ENCODE measurements at regions not wholly inside any gene's neighbourhood (a gene's known extent, or its start where the extent isn't known, plus 50 kb on each side); places are given as distances from the start of the nearest gene placed in this dataset.

DNA sequence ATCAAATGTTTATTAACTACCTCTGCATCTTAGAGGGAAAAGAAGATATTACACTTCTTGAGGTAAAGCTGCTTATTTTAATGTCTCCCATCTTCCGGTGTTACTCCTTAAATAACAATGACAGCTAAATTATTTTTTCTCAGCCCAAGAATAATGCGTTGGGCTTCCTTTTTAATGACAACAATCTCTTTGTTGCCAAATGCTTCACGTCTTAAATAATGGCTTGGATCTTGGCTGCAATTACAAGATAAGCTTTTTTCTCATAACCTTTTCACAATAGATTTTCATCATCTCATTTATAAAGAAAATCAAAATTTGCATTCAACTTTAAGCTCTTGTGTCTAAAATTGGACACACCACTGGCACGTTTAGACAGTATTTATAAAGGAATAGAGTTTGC is 89.2 kb upstream of the COL8A1 start:
- peaks cover 4% of the 10 kb centered on the region for H3K4me1 Mint-ChIP-seq (ENCODE audit: unreplicated experiment)
- H3K4me3 Mint-ChIP-seq = no peak overlapping the region
- TF ChIP-seq, protein P1, sequence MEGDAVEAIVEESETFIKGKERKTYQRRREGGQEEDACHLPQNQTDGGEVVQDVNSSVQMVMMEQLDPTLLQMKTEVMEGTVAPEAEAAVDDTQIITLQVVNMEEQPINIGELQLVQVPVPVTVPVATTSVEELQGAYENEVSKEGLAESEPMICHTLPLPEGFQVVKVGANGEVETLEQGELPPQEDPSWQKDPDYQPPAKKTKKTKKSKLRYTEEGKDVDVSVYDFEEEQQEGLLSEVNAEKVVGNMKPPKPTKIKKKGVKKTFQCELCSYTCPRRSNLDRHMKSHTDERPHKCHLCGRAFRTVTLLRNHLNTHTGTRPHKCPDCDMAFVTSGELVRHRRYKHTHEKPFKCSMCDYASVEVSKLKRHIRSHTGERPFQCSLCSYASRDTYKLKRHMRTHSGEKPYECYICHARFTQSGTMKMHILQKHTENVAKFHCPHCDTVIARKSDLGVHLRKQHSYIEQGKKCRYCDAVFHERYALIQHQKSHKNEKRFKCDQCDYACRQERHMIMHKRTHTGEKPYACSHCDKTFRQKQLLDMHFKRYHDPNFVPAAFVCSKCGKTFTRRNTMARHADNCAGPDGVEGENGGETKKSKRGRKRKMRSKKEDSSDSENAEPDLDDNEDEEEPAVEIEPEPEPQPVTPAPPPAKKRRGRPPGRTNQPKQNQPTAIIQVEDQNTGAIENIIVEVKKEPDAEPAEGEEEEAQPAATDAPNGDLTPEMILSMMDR (conservative IDR thresholded peaks at IDR 0.05) = no peak
- no peak overlapping the region for H3K27ac Mint-ChIP-seq
- H3K9me3 Mint-ChIP-seq = peaks cover 4% of the 10 kb centered on the region
- H3K36me3 Mint-ChIP-seq = no peaks in the 10 kb centered on the region
- H3K27me3 Mint-ChIP-seq = peaks cover 36% of the 10 kb centered on the region
- no peak for DNase-seq (ENCODE audit: extremely low spot score, unreplicated experiment)

DNA sequence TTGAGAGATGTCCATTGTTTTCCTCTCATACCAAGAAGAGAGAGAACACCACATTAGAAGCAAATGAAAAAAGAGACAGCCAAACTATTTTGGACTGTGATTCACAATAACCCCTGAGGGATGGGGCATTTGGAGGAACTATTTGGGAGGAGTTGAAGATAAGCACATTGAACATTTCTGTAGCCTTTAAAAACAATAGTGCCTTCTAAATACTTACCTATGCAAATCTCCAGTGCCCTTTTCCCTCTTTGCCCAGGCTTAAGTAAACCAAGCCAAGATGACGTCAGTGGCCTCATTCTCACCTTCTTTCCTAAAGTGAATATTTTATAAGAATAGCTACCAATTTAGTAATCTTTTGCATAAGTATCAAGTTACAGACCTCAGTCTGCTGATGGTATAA is 89.7 kb upstream of the COL8A1 start:
- no peaks in the 10 kb centered on the region for H3K36me3 Mint-ChIP-seq
- peaks cover 4% of the 10 kb centered on the region for H3K4me1 Mint-ChIP-seq (ENCODE audit: unreplicated experiment)
- DNase-seq (ENCODE audit: extremely low spot score, unreplicated experiment) = no peak
- H3K9me3 Mint-ChIP-seq = peaks cover 4% of the 10 kb centered on the region
- H3K27me3 Mint-ChIP-seq = peaks cover 36% of the 10 kb centered on the region
- H3K4me3 Mint-ChIP-seq = no peak overlapping the region
- TF ChIP-seq, protein P1 (conservative IDR thresholded peaks at IDR 0.05) = no peak
- H3K27ac Mint-ChIP-seq = no peak overlapping the region

- peaks cover 4% of the 10 kb centered on the region for H3K9me3 Mint-ChIP-seq
These were observed 92.3 kb upstream of the COL8A1 start for GRCh38 chr3:99545941-99546580.

GRCh38 chr3:99544786-99545281 is 93.6 kb upstream of the COL8A1 start:
- Mint-ChIP-seq H3K9me3 (peaks cover 4% of the 10 kb centered on the region), H3K27ac (no peak overlapping the region), H3K27me3 (peaks cover 21% of the 10 kb centered on the region), H3K4me1 (ENCODE audit: unreplicated experiment) (peaks cover 4% of the 10 kb centered on the region), H3K36me3 (no peaks in the 10 kb centered on the region), H3K4me3 (no peak overlapping the region)
- DNase-seq (ENCODE audit: extremely low spot score, unreplicated experiment) = no peak
- TF ChIP-seq, protein P1 (conservative IDR thresholded peaks at IDR 0.05) = no peak

More at GRCh38 chr3:99545941-99546580, 92.3 kb upstream of the COL8A1 start:
- peaks cover 4% of the 10 kb centered on the region for H3K4me1 Mint-ChIP-seq (ENCODE audit: unreplicated experiment)
- H3K27ac Mint-ChIP-seq = no peak overlapping the region
- no peak overlapping the region for H3K4me3 Mint-ChIP-seq
- DNase-seq (ENCODE audit: extremely low spot score, unreplicated experiment) = no peak
- TF ChIP-seq, protein P1 (conservative IDR thresholded peaks at IDR 0.05) = no peak
- no peaks in the 10 kb centered on the region for H3K36me3 Mint-ChIP-seq
- H3K27me3 Mint-ChIP-seq = peaks cover 26% of the 10 kb centered on the region

DNA sequence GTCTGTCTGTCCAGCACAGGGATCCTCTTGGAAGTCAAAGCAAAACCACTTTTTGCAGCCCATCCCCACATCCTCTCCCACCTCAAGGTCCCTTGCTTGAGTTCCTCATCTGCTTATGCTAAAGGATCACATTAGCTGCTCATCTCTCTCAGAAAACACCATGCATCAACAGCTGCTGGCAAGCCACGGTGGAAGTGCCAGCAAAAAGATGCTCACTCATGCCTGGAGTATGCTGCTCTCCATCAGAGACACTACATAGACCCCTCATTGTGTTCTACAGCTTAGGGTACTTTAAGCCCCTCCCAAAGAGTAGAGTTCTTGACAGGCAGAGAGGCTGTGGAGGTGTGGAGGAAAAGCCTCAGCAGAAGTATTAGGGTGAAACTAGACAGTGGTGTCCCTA is 94.6 kb upstream of the COL8A1 start:
- DNase-seq (ENCODE audit: extremely low spot score, unreplicated experiment) = no peak
- no peak overlapping the region for H3K4me3 Mint-ChIP-seq
- peaks cover 4% of the 10 kb centered on the region for H3K9me3 Mint-ChIP-seq
- no peak overlapping the region for H3K27ac Mint-ChIP-seq
- peaks cover 4% of the 10 kb centered on the region for H3K4me1 Mint-ChIP-seq (ENCODE audit: unreplicated experiment)
- H3K27me3 Mint-ChIP-seq = peaks cover 21% of the 10 kb centered on the region
- H3K36me3 Mint-ChIP-seq = no peaks in the 10 kb centered on the region
- TF ChIP-seq, protein P1 (conservative IDR thresholded peaks at IDR 0.05) = no peak

Data from type B pancreatic cell (in vitro differentiated cells).